ENCODE measurements at regions not wholly inside any gene's neighbourhood (a gene's known extent, or its start where the extent isn't known, plus 50 kb on each side); places are given as distances from the start of the nearest gene placed in this dataset.

- no peak overlapping the region for H3K27ac ChIP-seq (ENCODE audit: low read depth, low read length)
- H3K36me3 ChIP-seq (ENCODE audit: control insufficient read depth in 3 of 3, insufficient read depth in 3 of 3, low read length in 3 of 3), result no peaks in the 10 kb centered on the region
- no peak overlapping the region for H3K4me3 ChIP-seq (ENCODE audit: low read length in 3 of 3)
- no peaks in the 10 kb centered on the region for H3K27me3 ChIP-seq (ENCODE audit: control insufficient read depth in 3 of 3, insufficient read depth in 3 of 3, low read length in 3 of 3)
- H3K9ac ChIP-seq (ENCODE audit: low read depth in 1 of 3, low read length in 3 of 3), result no peak overlapping the region
- no peaks in the 10 kb centered on the region for H3K9me3 ChIP-seq (ENCODE audit: control insufficient read depth in 3 of 3, low read length in 3 of 3)
- H3K4me1 ChIP-seq (ENCODE audit: control insufficient read depth in 3 of 3, insufficient read depth in 3 of 3, low read length in 3 of 3), result peaks cover 0 to 8% (median 0%) of the 10 kb centered on the region in 3 donors
These were observed 78.7 kb upstream of the SPTBN1 start for GRCh38 chr2:54377451-54377850.

- Histone ChIP-seq H3K36me3 (ENCODE audit: control insufficient read depth in 3 of 3, insufficient read depth in 3 of 3, low read length in 3 of 3) (no peaks in the 10 kb centered on the region), H3K4me3 (ENCODE audit: low read length in 3 of 3) (no peak overlapping the region), H3K9me3 (ENCODE audit: control insufficient read depth in 3 of 3, low read length in 3 of 3) (no peaks in the 10 kb centered on the region), H3K4me1 (ENCODE audit: control insufficient read depth in 3 of 3, insufficient read depth in 3 of 3, low read length in 3 of 3) (peaks cover 0 to 6% (median 0%) of the 10 kb centered on the region in 3 donors), H3K9ac (ENCODE audit: low read depth in 1 of 3, low read length in 3 of 3) (no peak overlapping the region), H3K27me3 (ENCODE audit: control insufficient read depth in 3 of 3, insufficient read depth in 3 of 3, low read length in 3 of 3) (no peaks in the 10 kb centered on the region), H3K27ac (ENCODE audit: low read depth, low read length) (no peak overlapping the region)
These were observed 78.1 kb upstream of the SPTBN1 start for GRCh38 chr2:54377901-54378493.

- Histone ChIP-seq H3K4me3 (ENCODE audit: low read length in 3 of 3) (no peak overlapping the region), H3K36me3 (ENCODE audit: control insufficient read depth in 3 of 3, insufficient read depth in 3 of 3, low read length in 3 of 3) (no peaks in the 10 kb centered on the region), H3K27me3 (ENCODE audit: control insufficient read depth in 3 of 3, insufficient read depth in 3 of 3, low read length in 3 of 3) (no peaks in the 10 kb centered on the region), H3K27ac (ENCODE audit: low read depth, low read length) (no peak overlapping the region), H3K9ac (ENCODE audit: low read depth in 1 of 3, low read length in 3 of 3) (no peak overlapping the region), H3K9me3 (ENCODE audit: control insufficient read depth in 3 of 3, low read length in 3 of 3) (no peaks in the 10 kb centered on the region), H3K4me1 (ENCODE audit: control insufficient read depth in 3 of 3, insufficient read depth in 3 of 3, low read length in 3 of 3) (no peaks in the 10 kb centered on the region)
These were observed 75.5 kb upstream of the SPTBN1 start for GRCh38 chr2:54380670-54381069.

GRCh38 chr2:54381293-54381692 is 74.8 kb upstream of the SPTBN1 start:
- H3K4me3 ChIP-seq (ENCODE audit: low read length in 3 of 3), result no peak overlapping the region
- no peaks in the 10 kb centered on the region for H3K9me3 ChIP-seq (ENCODE audit: control insufficient read depth in 3 of 3, low read length in 3 of 3)
- no peaks in the 10 kb centered on the region for H3K36me3 ChIP-seq (ENCODE audit: control insufficient read depth in 3 of 3, insufficient read depth in 3 of 3, low read length in 3 of 3)
- no peaks in the 10 kb centered on the region for H3K27me3 ChIP-seq (ENCODE audit: control insufficient read depth in 3 of 3, insufficient read depth in 3 of 3, low read length in 3 of 3)
- no peak overlapping the region for H3K9ac ChIP-seq (ENCODE audit: low read depth in 1 of 3, low read length in 3 of 3)
- H3K27ac ChIP-seq (ENCODE audit: low read depth, low read length), result no peak overlapping the region
- H3K4me1 ChIP-seq (ENCODE audit: control insufficient read depth in 3 of 3, insufficient read depth in 3 of 3, low read length in 3 of 3), result peaks cover 0 to 4% (median under 1%) of the 10 kb centered on the region in 3 donors

- peaks cover 1 to 9% (median 4%) of the 10 kb centered on the region in 3 donors for H3K4me1 ChIP-seq (ENCODE audit: control insufficient read depth in 3 of 3, insufficient read depth in 3 of 3, low read length in 3 of 3)
- H3K36me3 ChIP-seq (ENCODE audit: control insufficient read depth in 3 of 3, insufficient read depth in 3 of 3, low read length in 3 of 3), result no peaks in the 10 kb centered on the region
- no peak overlapping the region for H3K27ac ChIP-seq (ENCODE audit: low read depth, low read length)
- no peak overlapping the region for H3K9ac ChIP-seq (ENCODE audit: low read depth in 1 of 3, low read length in 3 of 3)
- H3K4me3 ChIP-seq (ENCODE audit: low read length in 3 of 3), result no peak overlapping the region
- H3K27me3 ChIP-seq (ENCODE audit: control insufficient read depth in 3 of 3, insufficient read depth in 3 of 3, low read length in 3 of 3), result no peaks in the 10 kb centered on the region
- H3K9me3 ChIP-seq (ENCODE audit: control insufficient read depth in 3 of 3, low read length in 3 of 3), result no peaks in the 10 kb centered on the region
These were observed 73.5 kb upstream of the SPTBN1 start for GRCh38 chr2:54382601-54383000.

GRCh38 chr2:54384301-54385203 is 71.6 kb upstream of the SPTBN1 start:
- no peak overlapping the region for H3K27ac ChIP-seq (ENCODE audit: low read depth, low read length)
- H3K27me3 ChIP-seq (ENCODE audit: control insufficient read depth in 3 of 3, insufficient read depth in 3 of 3, low read length in 3 of 3), result no peaks in the 10 kb centered on the region
- no peaks in the 10 kb centered on the region for H3K36me3 ChIP-seq (ENCODE audit: control insufficient read depth in 3 of 3, insufficient read depth in 3 of 3, low read length in 3 of 3)
- H3K4me3 ChIP-seq (ENCODE audit: low read length in 3 of 3), result no peak overlapping the region
- H3K4me1 ChIP-seq (ENCODE audit: control insufficient read depth in 3 of 3, insufficient read depth in 3 of 3, low read length in 3 of 3), result peaks cover 7 to 16% (median 10%) of the 10 kb centered on the region in 3 donors
- no peak overlapping the region for H3K9ac ChIP-seq (ENCODE audit: low read depth in 1 of 3, low read length in 3 of 3)
- no peaks in the 10 kb centered on the region for H3K9me3 ChIP-seq (ENCODE audit: control insufficient read depth in 3 of 3, low read length in 3 of 3)

- no peak overlapping the region for H3K9ac ChIP-seq (ENCODE audit: low read depth in 1 of 3, low read length in 3 of 3)
- H3K27ac ChIP-seq (ENCODE audit: low read depth, low read length), result no peak overlapping the region
- no peaks in the 10 kb centered on the region for H3K27me3 ChIP-seq (ENCODE audit: control insufficient read depth in 3 of 3, insufficient read depth in 3 of 3, low read length in 3 of 3)
- no peaks in the 10 kb centered on the region for H3K9me3 ChIP-seq (ENCODE audit: control insufficient read depth in 3 of 3, low read length in 3 of 3)
- H3K4me1 ChIP-seq (ENCODE audit: control insufficient read depth in 3 of 3, insufficient read depth in 3 of 3, low read length in 3 of 3), result peaks cover 7 to 16% (median 10%) of the 10 kb centered on the region in 3 donors
- H3K36me3 ChIP-seq (ENCODE audit: control insufficient read depth in 3 of 3, insufficient read depth in 3 of 3, low read length in 3 of 3), result no peaks in the 10 kb centered on the region
- H3K4me3 ChIP-seq (ENCODE audit: low read length in 3 of 3), result no peak overlapping the region
These were observed 70.9 kb upstream of the SPTBN1 start for GRCh38 chr2:54385271-54385670.

- Histone ChIP-seq H3K9ac (ENCODE audit: low read depth in 1 of 3, low read length in 3 of 3) (no peak overlapping the region), H3K4me1 (ENCODE audit: control insufficient read depth in 3 of 3, insufficient read depth in 3 of 3, low read length in 3 of 3) (peaks cover 10 to 16% (median 13%) of the 10 kb centered on the region in 3 donors)
These were observed 69.5 kb upstream of the SPTBN1 start for GRCh38 chr2:54386585-54386984.

GRCh38 chr2:54387059-54387991 is 68.8 kb upstream of the SPTBN1 start:
- no peaks in the 10 kb centered on the region for H3K27me3 ChIP-seq (ENCODE audit: control insufficient read depth in 3 of 3, insufficient read depth in 3 of 3, low read length in 3 of 3)
- H3K27ac ChIP-seq (ENCODE audit: low read depth, low read length), result peak overlapping the region; percentile 64
- H3K4me3 ChIP-seq (ENCODE audit: low read length in 3 of 3), result peak overlapping the region in 1 of 3 donors; percentile 11
- peaks cover 10 to 16% (median 13%) of the 10 kb centered on the region in 3 donors for H3K4me1 ChIP-seq (ENCODE audit: control insufficient read depth in 3 of 3, insufficient read depth in 3 of 3, low read length in 3 of 3)
- no peaks in the 10 kb centered on the region for H3K9me3 ChIP-seq (ENCODE audit: control insufficient read depth in 3 of 3, low read length in 3 of 3)
- no peak overlapping the region for H3K9ac ChIP-seq (ENCODE audit: low read depth in 1 of 3, low read length in 3 of 3)
- no peaks in the 10 kb centered on the region for H3K36me3 ChIP-seq (ENCODE audit: control insufficient read depth in 3 of 3, insufficient read depth in 3 of 3, low read length in 3 of 3)

More at GRCh38 chr2:54386585-54386984, 69.5 kb upstream of the SPTBN1 start:
- no peaks in the 10 kb centered on the region for H3K36me3 ChIP-seq (ENCODE audit: control insufficient read depth in 3 of 3, insufficient read depth in 3 of 3, low read length in 3 of 3)
- H3K27ac ChIP-seq (ENCODE audit: low read depth, low read length), result peak overlapping the region; percentile 64
- no peak overlapping the region for H3K4me3 ChIP-seq (ENCODE audit: low read length in 3 of 3)
- no peaks in the 10 kb centered on the region for H3K9me3 ChIP-seq (ENCODE audit: control insufficient read depth in 3 of 3, low read length in 3 of 3)
- no peaks in the 10 kb centered on the region for H3K27me3 ChIP-seq (ENCODE audit: control insufficient read depth in 3 of 3, insufficient read depth in 3 of 3, low read length in 3 of 3)
